ENCODE measurements at regions not wholly inside any gene's neighbourhood (a gene's known extent, or its start where the extent isn't known, plus 50 kb on each side); places are given as distances from the start of the nearest gene placed in this dataset.
A peak's percentile ranks its signal among the peaks of the same experiment; 100 is the strongest.

DNA sequence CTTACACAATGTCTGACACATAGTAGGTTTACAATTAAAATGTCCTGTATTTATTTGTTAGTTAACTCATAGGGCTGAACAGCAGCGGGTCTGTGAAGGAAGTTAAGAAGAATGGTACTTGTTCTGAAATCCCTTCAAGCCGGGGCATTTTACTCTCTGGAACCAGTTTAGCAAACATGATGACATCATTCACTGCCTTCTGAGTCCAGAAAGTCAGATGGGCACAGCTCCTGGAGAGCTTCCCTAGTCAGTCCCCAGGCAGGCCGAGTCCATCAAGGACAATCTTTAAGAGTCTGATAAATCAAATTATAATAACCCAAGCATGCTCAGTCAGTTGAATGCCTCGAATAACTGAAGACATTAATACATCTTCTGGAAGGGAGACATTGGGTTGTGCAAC lies 125.4 kb upstream of the DAB1 start:
- H3F3A ChIP-seq (ENCODE audit: insufficient read depth), result no peaks in the 10 kb centered on the region
- DNase-seq, result peak; percentile 31
- no peak overlapping the region for H3K4me3 ChIP-seq
- no peak overlapping the region for H3K9ac ChIP-seq
- H3K9me3 ChIP-seq (ENCODE audit: low read depth), result no peaks in the 10 kb centered on the region
- H3K27ac ChIP-seq, result no peak overlapping the region
- H3K79me2 ChIP-seq (ENCODE audit: insufficient read depth), result no peaks in the 10 kb centered on the region
- H3K27me3 ChIP-seq (replicated peaks; ENCODE audit: insufficient read depth), result peaks cover 16% of the 10 kb centered on the region
- no peaks in the 10 kb centered on the region for H3K4me1 ChIP-seq (ENCODE audit: insufficient read depth)
- H3K9me2 ChIP-seq (ENCODE audit: insufficient read depth), result no peaks in the 10 kb centered on the region
- 5 to 6% methylated on average over 4 of the region's 4 CpGs for WGBS, 2 experiments (ENCODE audit: low coverage in 1 of 2, low lambda C conversion rate in 2 of 2, missing lambda C conversion rate in 2 of 2)
- in situ Hi-C loops (cut with MboI), result no loop called here
- no peak overlapping the region for H2AFZ ChIP-seq
- H3K36me3 ChIP-seq (ENCODE audit: low read depth), result no peaks in the 10 kb centered on the region
- H3K4me2 ChIP-seq (ENCODE audit: unreplicated experiment), result no peak overlapping the region
- TF ChIP-seq EZH2phosphoT487 (IDR thresholded peaks at IDR 0.05; ENCODE audit: insufficient read depth, low read depth) (no peak), EZH2 (IDR thresholded peaks at IDR 0.05; ENCODE audit: insufficient read depth, poor library complexity, severe bottlenecking) (no peak)
- H4K20me1 ChIP-seq (ENCODE audit: insufficient read depth), result no peaks in the 10 kb centered on the region

DNA sequence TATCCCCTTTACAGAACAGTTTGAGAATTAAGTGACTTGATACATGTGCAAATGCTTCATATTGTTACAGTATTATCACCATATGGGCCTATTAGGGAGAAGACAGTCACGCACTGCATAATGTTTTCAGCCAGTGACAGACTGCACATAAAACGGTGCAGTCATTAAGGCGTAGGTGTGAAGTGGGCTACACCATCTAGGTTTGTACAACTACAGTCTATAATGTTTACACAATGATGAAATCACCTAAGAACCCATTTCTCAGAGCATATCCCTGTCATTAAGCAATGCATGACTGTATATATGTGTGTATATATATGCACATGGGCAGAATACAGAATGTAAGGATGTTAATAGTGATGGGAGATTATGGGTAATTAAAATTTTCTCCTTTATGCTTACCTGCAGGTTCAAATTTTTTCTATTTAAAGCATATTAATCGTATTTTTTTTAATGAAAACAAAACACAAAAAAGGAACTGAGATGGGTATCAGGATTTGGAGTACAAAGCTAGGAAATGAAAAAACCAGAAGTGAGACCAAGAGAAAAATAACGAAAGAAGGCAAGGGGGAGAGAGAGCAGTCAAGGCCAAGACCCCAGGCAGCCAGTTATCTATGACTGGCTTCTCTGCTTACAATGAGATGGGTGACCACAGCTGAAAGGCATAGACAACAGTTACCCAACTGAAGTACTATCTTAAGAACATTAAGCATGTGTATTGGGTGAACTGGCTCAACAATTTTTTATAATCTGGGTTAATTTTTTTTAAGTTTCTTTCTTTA lies 122.9 kb upstream of the DAB1 start:
- H3F3A ChIP-seq (ENCODE audit: insufficient read depth), result no peaks in the 10 kb centered on the region
- H3K4me1 ChIP-seq (ENCODE audit: insufficient read depth), result no peaks in the 10 kb centered on the region
- no peak overlapping the region for H3K9ac ChIP-seq
- WGBS, 2 experiments (ENCODE audit: low coverage in 1 of 2, low lambda C conversion rate in 2 of 2, missing lambda C conversion rate in 2 of 2), result 10 to 18% methylated on average over 5 of the region's 5 CpGs
- H3K27ac ChIP-seq, result no peak overlapping the region
- in situ Hi-C loops (cut with MboI), result no loop called here
- H2AFZ ChIP-seq, result no peak overlapping the region
- no peak for DNase-seq
- TF ChIP-seq EZH2phosphoT487 (IDR thresholded peaks at IDR 0.05; ENCODE audit: insufficient read depth, low read depth) (no peak), EZH2 (IDR thresholded peaks at IDR 0.05; ENCODE audit: insufficient read depth, poor library complexity, severe bottlenecking) (no peak)
- H3K79me2 ChIP-seq (ENCODE audit: insufficient read depth), result no peaks in the 10 kb centered on the region
- H3K4me2 ChIP-seq (ENCODE audit: unreplicated experiment), result no peak overlapping the region
- no peak overlapping the region for H3K4me3 ChIP-seq
- no peaks in the 10 kb centered on the region for H3K27me3 ChIP-seq (replicated peaks; ENCODE audit: insufficient read depth)
- H3K9me2 ChIP-seq (ENCODE audit: insufficient read depth), result no peaks in the 10 kb centered on the region
- no peaks in the 10 kb centered on the region for H3K9me3 ChIP-seq (ENCODE audit: low read depth)
- H3K36me3 ChIP-seq (ENCODE audit: low read depth), result no peaks in the 10 kb centered on the region
- no peaks in the 10 kb centered on the region for H4K20me1 ChIP-seq (ENCODE audit: insufficient read depth)

DNA sequence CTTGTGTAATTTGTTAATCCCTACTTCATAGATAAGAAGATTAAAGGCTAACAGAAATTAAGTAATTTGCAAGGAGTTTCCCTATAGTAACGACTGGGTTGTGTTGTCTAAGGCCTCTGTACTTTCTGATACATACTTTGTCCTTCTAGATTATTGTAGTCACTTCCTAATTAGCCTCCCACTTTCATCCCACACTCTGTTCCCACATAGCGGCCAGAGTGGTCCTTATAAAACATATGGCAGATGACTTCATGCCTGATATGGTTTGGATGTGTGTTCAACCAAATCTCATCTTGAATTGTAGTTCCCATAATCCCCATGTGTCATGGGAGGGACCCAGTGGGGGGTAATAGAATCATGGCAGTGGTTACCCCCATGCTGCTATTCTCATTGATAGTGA lies 120.5 kb upstream of the DAB1 start:
- H3F3A ChIP-seq (ENCODE audit: insufficient read depth), result no peaks in the 10 kb centered on the region
- H3K27ac ChIP-seq, result no peak overlapping the region
- no peak for DNase-seq
- no peak overlapping the region for H3K9ac ChIP-seq
- no peaks in the 10 kb centered on the region for H3K9me3 ChIP-seq (ENCODE audit: low read depth)
- no peak overlapping the region for H3K4me2 ChIP-seq (ENCODE audit: unreplicated experiment)
- no peak overlapping the region for H2AFZ ChIP-seq
- no peaks in the 10 kb centered on the region for H3K79me2 ChIP-seq (ENCODE audit: insufficient read depth)
- no peaks in the 10 kb centered on the region for H3K4me1 ChIP-seq (ENCODE audit: insufficient read depth)
- no peaks in the 10 kb centered on the region for H3K36me3 ChIP-seq (ENCODE audit: low read depth)
- no peaks in the 10 kb centered on the region for H3K27me3 ChIP-seq (replicated peaks; ENCODE audit: insufficient read depth)
- 3 to 5% methylated on average over 2 of the region's 2 CpGs for WGBS, 2 experiments (ENCODE audit: low coverage in 1 of 2, low lambda C conversion rate in 2 of 2, missing lambda C conversion rate in 2 of 2)
- TF ChIP-seq EZH2phosphoT487 (IDR thresholded peaks at IDR 0.05; ENCODE audit: insufficient read depth, low read depth), result no peak
- TF ChIP-seq EZH2 (IDR thresholded peaks at IDR 0.05; ENCODE audit: insufficient read depth, poor library complexity, severe bottlenecking), result no peak
- H3K4me3 ChIP-seq, result no peak overlapping the region
- H4K20me1 ChIP-seq (ENCODE audit: insufficient read depth), result no peaks in the 10 kb centered on the region
- in situ Hi-C loops (cut with MboI), result no loop called here
- no peaks in the 10 kb centered on the region for H3K9me2 ChIP-seq (ENCODE audit: insufficient read depth)

DNA sequence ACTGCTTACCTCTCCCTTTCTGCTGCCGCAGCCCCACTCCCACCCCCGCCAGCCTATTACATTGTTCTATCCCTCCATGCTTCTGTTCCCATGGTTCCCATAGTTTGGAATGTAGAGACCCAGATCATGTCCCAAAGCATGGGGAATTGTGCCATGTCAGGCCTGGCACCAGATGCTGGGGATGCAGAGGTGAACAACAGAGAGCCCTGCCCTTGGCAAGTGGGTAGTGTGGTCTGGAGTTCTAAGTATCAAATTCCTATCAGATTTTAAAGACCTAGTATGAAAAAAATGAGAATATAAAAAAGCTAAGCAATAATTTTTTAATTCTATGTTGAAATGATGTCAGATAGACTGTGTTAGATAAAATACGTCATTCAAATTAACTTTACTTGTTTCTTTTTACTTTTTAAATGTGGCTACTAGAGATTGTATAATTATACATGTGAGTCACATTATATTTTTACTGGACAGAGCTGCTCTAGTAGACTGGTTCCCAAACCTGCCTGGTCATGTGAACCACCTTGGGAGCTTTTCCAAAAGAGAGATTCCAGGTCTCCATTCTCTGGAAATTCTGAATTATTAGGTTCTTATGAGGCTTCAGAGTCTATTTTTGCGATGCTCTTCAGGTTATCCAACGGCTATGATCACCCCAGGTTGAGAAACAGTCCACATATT lies 113.0 kb upstream of the DAB1 start:
- TF ChIP-seq EZH2phosphoT487 (IDR thresholded peaks at IDR 0.05; ENCODE audit: insufficient read depth, low read depth), result no peak
- no peak for TF ChIP-seq EZH2 (IDR thresholded peaks at IDR 0.05; ENCODE audit: insufficient read depth, poor library complexity, severe bottlenecking)
- H3K4me3 ChIP-seq, result no peak overlapping the region
- H2AFZ ChIP-seq, result no peak overlapping the region
- H3K27ac ChIP-seq, result no peak overlapping the region
- in situ Hi-C loops (cut with MboI), result no loop called here
- H3F3A ChIP-seq (ENCODE audit: insufficient read depth), result no peaks in the 10 kb centered on the region
- no peaks in the 10 kb centered on the region for H4K20me1 ChIP-seq (ENCODE audit: insufficient read depth)
- no peak overlapping the region for H3K9ac ChIP-seq
- no peaks in the 10 kb centered on the region for H3K36me3 ChIP-seq (ENCODE audit: low read depth)
- no peak overlapping the region for H3K4me2 ChIP-seq (ENCODE audit: unreplicated experiment)
- no peaks in the 10 kb centered on the region for H3K27me3 ChIP-seq (replicated peaks; ENCODE audit: insufficient read depth)
- H3K4me1 ChIP-seq (ENCODE audit: insufficient read depth), result no peaks in the 10 kb centered on the region
- 31 to 38% methylated on average over 5 of the region's 5 CpGs for WGBS, 2 experiments (ENCODE audit: low coverage in 1 of 2, low lambda C conversion rate in 2 of 2, missing lambda C conversion rate in 2 of 2)
- no peaks in the 10 kb centered on the region for H3K9me2 ChIP-seq (ENCODE audit: insufficient read depth)
- H3K9me3 ChIP-seq (ENCODE audit: low read depth), result no peaks in the 10 kb centered on the region
- no peak for DNase-seq
- no peaks in the 10 kb centered on the region for H3K79me2 ChIP-seq (ENCODE audit: insufficient read depth)
